NB4 (cell line): ENCODE measurements at regions not wholly inside any gene's neighbourhood (a gene's known extent, or its start where the extent isn't known, plus 50 kb on each side); places are given as distances from the start of the nearest gene placed in this dataset.

Experiments
- CTCF ChIP-seq: IDR thresholded peaks from one replicate; pipeline ENCODE4 v1.5.1; 2012; ENCODE audit warnings: low read depth, low read length
- MAX ChIP-seq: IDR thresholded peaks from 2 replicates; pipeline ENCODE4 v1.6.1; 2011; ENCODE audit warnings: low read depth, low read length
- MYC ChIP-seq: IDR thresholded peaks from 2 replicates; pipeline ENCODE4 v1.6.1; 2011; ENCODE audit warnings: low read depth, low read length
- POLR2A ChIP-seq: IDR thresholded peaks from 2 replicates; pipeline ENCODE4 v1.6.1; 2011; ENCODE audit warnings: mild to moderate bottlenecking; ENCODE audit not compliant: insufficient read length; ENCODE audit errors: extremely low read depth

GRCh38 chr5:23064710-23065109 is 211.6 kb upstream of the CDH12 start:
- TF ChIP-seq CTCF (no peak), MAX (no peak), POLR2A (no peak), MYC (no peak)
